NCI-H187 treated with DMSO at 0.1 percent for 48 hours (cell line): ENCODE measurements at regions not wholly inside any gene's neighbourhood (a gene's known extent, or its start where the extent isn't known, plus 50 kb on each side); places are given as distances from the start of the nearest gene placed in this dataset.
"Not testable (repeated sequence)": the region's sequence is repeated elsewhere in the genome, so short reads cannot be mapped to it uniquely, and the experiment has no call there.

Experiments used
- DNase-seq: peaks from one replicate; lab custom pipeline; 2025; lab: John Stamatoyannopoulos, UW

- no peak for DNase-seq
Measured at GRCh38 chr15:45948181-45948621, 313.4 kb downstream of the SQOR start.

- DNase-seq = no peak
Measured at GRCh38 chr15:45958924-45959323, 324.1 kb downstream of the SQOR start.

GRCh38 chr15:45962733-45963132 is 327.9 kb downstream of the SQOR start:
- DNase-seq = no peak

- no peak for DNase-seq
Measured at GRCh38 chr15:45970542-45970941, 335.7 kb downstream of the SQOR start.

- no peak for DNase-seq
Measured at GRCh38 chr15:45980366-45980765, 345.5 kb downstream of the SQOR start.

GRCh38 chr15:45981625-45982024 is 346.8 kb downstream of the SQOR start:
- DNase-seq = no peak

- no peak for DNase-seq
Measured at GRCh38 chr15:45991863-45992262, 357.0 kb downstream of the SQOR start.

- DNase-seq = no peak
Measured at GRCh38 chr15:45993072-45993471, 358.2 kb downstream of the SQOR start.

- DNase-seq = no peak
Measured at GRCh38 chr15:45993508-45993907, 358.7 kb downstream of the SQOR start.

- DNase-seq = no peak
Measured at GRCh38 chr15:45995800-45996199, 361.0 kb downstream of the SQOR start.

GRCh38 chr15:46014532-46014931 is 379.7 kb downstream of the SQOR start:
- DNase-seq = no peak

GRCh38 chr15:46034755-46035154 is 399.9 kb downstream of the SQOR start:
- no peak for DNase-seq

- DNase-seq = no peak
Measured at GRCh38 chr15:46039703-46040102, 404.9 kb downstream of the SQOR start.

GRCh38 chr15:46041905-46042304 is 407.1 kb downstream of the SQOR start:
- no peak for DNase-seq

GRCh38 chr15:46059921-46060594 is 425.2 kb downstream of the SQOR start:
- DNase-seq = no peak

- DNase-seq = no peak
Measured at GRCh38 chr15:46061002-46061401, 426.2 kb downstream of the SQOR start.

GRCh38 chr15:46077220-46077619 is 442.4 kb downstream of the SQOR start:
- DNase-seq = no peak

GRCh38 chr15:46079046-46079445 is 444.2 kb downstream of the SQOR start:
- DNase-seq = no peak

GRCh38 chr15:46080016-46080415 is 445.2 kb downstream of the SQOR start:
- DNase-seq = no peak

GRCh38 chr15:46088486-46089445 is 453.9 kb downstream of the SQOR start:
- DNase-seq = no peak

GRCh38 chr15:46089467-46089935 is 454.7 kb downstream of the SQOR start:
- no peak for DNase-seq

GRCh38 chr15:46091860-46092450 is 457.1 kb downstream of the SQOR start:
- DNase-seq = no peak

- DNase-seq = not testable (repeated sequence)
Measured at GRCh38 chr15:46098006-46098405, 463.2 kb downstream of the SQOR start.
